Dermis microvascular lymphatic vessel endothelial cell (primary cell): ENCODE measurements at regions not wholly inside any gene's neighbourhood (a gene's known extent, or its start where the extent isn't known, plus 50 kb on each side); places are given as distances from the start of the nearest gene placed in this dataset.

Experiments
- DNase-seq, 2 donors: peaks; one replicate each; pipeline versions ENCODE4 v3.0.0 to v3.0.0-alpha.2; 2010; ENCODE audit warnings: low read depth in 2 of 2

- no peak for DNase-seq
Measured at GRCh38 chr10:131626274-131626673, 274.5 kb upstream of the PPP2R2D start.

- DNase-seq: no peak
Measured at GRCh38 chr10:131629026-131629770, 271.6 kb upstream of the PPP2R2D start.

DNA sequence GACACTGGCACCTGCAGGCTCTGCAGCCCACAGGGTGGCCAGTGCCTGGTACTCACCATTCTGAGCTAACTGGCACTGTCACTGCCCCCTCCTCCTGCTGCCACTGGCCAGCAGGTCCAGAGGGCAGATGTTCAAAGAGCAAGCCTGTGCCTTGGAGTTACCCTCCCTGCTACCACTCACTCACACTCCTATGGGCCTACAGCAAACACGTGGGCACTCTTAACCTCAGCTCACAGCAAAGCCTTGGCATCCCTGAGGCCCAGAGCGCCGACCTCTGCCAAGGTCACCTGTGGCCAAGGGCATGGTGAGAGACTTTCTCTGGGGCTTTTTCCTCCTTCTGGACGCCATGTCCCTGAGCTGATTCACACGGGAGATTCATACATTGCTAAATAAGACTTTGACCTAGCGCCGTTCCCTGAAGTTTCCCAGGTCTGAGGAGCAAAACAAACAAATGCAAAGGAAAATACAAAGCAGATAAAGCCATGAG, 270.0 kb upstream of the PPP2R2D start:
- DNase-seq: no peak

GRCh38 chr10:131631619-131632018, 269.2 kb upstream of the PPP2R2D start:
- no peak for DNase-seq

DNA sequence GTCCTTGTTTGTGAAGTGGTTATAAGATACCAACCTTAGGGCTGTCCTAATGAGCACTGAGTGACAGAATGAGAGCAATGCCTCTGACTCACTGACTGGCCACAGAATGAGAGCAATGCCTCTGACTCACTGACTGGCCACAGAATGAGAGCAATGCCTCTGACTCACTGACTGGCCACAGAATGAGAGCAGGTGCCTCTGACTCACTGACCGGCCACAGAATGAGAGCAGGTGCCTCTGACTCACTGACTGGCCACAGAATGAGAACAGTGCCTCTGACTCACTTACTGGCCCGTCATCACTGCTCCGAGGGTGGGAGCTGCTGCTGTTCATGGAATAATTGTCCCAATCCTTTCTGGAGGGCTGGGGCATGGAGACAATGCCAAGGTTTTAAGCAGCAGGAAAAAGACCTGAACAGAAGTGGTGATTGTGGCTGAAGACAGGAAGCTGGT, 265.2 kb upstream of the PPP2R2D start:
- DNase-seq: no peak

- DNase-seq: no peak
Measured at GRCh38 chr10:131636116-131636515, 264.7 kb upstream of the PPP2R2D start.

DNA sequence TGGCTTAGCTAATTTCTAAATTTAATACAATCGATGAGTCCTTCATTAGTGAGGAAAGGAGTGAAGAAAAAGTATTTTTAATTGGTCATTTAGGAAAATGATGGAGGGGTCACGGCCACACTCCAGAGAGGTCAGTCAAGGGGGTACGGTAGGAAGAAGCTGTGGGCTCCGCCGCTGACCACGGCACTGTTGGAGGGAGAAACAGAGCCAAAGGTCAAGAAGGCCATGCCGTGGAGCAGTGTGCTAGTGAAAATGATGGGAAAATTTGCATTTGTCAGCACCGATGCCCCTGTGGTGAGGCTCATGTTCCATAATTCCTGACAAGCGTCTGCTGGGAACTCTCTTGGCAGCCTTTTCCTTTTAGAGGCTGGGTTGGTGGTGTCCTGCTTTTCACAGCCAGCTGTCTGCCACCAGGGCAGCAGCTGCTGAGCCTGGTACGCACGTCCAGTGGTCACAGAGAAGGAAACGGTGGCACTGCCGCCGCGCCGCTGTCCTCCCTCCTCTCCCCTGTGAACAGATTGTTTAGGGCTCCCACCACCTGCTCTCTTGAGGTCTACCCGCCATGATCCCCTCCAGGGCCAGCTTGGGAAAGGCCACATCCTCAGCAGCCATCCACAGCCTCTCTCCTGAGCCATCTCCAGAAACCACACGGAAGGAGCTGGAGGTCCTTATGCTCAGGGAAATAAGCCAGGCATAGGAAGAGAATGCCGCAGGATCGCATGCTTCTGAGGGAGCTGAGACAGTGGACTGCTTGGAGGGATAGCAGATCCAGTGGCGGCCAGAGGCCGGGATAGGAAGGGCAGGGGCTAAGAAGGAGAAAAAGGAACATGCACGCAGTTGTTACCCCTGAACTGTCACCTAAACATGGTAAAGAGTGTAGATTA, 263.7 kb upstream of the PPP2R2D start:
- DNase-seq: no peak

DNA sequence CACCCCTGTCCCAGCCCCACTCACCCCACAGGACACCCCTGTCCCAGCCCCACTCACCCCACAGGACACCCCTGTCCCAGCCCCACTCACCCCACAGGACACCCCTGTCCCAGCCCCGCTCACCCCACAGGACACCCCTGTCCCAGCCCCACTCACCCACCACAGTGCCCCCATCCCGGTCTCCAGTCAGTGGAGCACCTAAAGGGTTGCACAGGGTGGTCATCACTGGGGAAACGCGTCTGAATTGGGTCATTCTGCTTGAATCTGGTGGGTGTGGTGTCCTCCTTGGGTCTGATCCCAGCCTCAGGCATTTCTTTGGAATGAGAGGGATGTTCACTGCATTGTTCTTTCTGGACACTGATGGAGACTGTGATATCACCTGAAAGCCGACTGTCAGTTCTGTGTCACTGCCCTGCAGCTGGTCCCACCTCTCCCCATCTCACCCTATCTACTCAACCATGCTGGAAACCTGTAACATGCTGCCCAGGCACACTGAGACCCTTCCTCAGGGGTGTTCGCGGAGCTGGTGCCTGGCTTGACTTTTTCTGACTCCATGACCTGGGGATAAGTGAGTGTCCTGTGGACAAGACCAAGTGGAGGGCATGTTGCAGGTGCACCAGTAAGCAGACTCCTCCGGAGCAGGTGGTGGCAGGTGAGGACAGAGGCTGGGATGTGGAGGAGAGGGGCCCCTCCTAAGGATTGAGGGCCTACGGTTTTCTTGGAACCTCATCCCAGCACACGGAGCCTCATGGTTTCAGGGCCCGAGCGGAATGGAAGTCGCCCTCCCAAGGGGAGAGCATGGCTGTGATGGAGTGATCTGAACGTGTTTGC, 262.5 kb upstream of the PPP2R2D start:
- DNase-seq: no peak

- DNase-seq: no peak
Measured at GRCh38 chr10:131638880-131639278, 261.9 kb upstream of the PPP2R2D start.

- no peak for DNase-seq
Measured at GRCh38 chr10:131640045-131640644, 260.7 kb upstream of the PPP2R2D start.

DNA sequence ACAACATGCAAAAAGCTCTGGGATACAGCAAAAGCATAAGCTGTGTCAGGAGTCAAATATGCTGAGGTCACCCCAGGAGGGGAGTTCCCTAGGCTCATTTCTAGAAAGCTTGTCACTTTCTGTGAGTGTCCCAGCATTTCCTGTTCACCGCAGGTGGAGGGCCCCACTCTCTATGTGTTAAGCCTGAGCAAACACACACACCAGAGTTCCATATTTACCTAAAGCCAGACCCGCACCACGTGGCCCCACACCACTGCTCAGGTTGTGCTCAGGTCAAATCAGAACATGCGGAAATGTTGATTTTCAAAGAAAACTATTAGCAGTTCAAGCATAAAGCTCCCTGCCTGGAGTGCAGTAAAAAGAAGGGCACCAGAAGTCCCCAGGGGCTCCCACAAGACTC, 259.6 kb upstream of the PPP2R2D start:
- no peak for DNase-seq

DNA sequence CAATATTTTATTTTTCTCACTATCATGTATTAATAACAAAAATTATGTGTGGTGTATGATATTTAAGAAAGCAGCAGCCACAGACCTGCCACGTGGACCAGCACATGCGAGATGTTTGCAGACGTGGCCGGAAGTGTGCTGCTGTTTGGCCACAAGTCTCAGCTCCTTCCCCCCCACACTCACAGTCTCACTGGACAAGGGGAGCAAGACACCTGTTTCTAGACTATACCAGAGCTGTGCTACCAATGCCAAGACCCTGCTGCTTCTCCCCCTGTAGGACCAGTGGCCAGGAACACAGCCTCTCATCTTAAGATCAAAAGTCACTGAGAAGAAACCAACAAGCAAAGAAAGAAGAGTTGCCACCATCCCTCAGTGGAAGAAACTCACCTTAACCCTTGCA, 258.9 kb upstream of the PPP2R2D start:
- no peak for DNase-seq

- DNase-seq: no peak
Measured at GRCh38 chr10:131642966-131643365, 257.8 kb upstream of the PPP2R2D start.

GRCh38 chr10:131644289-131644688, 256.5 kb upstream of the PPP2R2D start:
- no peak for DNase-seq

DNA sequence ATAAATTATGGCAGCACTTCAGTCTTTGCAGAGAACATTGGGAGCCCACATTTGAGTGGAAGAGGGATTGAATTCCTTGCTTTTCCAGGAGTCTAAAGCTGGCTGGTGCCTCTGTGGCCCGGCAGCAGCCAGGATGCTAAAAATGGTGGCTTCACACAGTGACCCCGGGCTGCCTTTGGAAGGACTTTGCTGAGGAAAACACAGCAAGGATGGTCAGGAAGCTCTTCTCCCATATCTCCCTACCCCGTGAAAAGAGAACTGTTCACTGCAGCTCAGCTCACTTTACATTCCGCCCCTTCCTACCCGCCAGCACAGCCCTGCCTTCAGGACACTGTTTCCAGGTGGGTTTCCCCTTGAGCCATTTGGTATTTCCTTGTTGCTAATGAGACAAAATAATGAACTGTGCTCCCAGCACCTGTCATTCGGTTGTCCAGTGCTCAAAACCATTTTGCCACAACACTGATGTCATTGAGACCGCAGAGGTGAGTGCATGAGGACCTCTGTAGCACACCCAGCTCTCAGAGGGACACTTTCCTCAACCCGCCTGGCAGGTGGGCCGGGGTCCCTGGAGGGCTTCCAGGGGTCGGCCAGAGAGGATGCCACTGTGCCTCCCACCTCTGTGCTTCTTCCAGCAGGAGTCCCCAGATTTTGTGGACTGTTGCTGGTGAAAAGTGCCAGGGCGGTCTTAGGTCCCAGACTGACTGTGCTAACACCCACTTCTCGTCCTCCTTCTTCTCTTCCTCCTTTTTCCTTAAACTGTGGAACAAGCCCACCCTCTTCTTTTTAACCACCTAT, 255.7 kb upstream of the PPP2R2D start:
- no peak for DNase-seq

DNA sequence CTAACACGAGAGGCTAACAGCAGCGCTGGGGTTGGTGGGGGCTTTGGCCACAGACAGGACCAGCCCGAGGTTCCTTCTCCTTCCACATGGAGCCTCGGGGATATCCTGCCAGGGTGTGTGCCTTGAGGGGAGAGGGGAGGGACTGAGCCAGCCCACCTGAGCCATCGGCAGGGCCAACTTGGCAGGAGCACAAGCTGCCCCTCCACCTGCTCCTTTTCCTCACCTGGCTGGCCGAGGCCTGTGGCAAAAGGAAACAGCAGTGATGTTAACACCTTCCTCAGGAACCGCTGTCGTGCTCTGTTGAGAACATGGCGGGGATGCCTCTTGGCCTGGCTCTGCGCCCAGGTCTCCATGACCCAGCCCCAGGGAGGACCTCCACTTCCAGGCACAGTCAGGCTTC, 255.1 kb upstream of the PPP2R2D start:
- DNase-seq: no peak

- DNase-seq: no peak
Measured at GRCh38 chr10:131646551-131647525, 254.0 kb upstream of the PPP2R2D start.

- DNase-seq: no peak
Measured at GRCh38 chr10:131647789-131648188, 253.0 kb upstream of the PPP2R2D start.

DNA sequence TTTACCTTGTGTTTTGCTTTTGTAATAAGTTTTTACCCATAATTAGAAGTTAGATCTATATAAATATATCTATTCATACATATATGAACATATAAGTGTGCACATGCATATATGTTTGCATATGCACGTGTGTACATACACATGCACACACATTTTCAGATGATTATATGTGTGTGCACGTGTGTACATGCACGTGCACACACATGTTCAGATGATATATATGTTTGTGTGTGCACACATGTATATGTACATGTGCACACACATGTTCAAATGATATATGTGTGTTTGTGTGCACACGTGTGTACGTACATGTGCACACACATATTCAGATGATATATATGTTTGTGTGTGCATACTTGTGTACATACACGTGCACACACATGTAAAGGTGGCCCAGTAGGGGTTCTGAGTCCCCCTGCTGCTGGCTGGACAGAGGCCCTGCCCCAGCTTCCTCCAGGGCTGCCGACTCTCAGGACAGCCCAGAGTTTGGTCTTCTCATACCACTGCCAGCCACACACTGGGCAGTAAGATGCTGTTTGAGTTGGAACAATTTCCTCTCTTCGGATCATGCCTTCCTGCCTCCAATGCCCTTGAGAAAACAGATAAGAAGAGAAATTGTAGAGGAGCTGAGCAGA, 252.3 kb upstream of the PPP2R2D start:
- no peak for DNase-seq
